OCI-LY1 (cell line): ENCODE measurements at regions not wholly inside any gene's neighbourhood (a gene's known extent, or its start where the extent isn't known, plus 50 kb on each side); places are given as distances from the start of the nearest gene placed in this dataset.

Experiments used
- H2AFZ ChIP-seq: fragments of 200-600 bp; sonication (generic), shearing (Covaris generic); 2 replicates; pipeline ENCODE4 v1.6.0; 2014; ENCODE audit warnings: antibody characterized with exemption, mild to moderate bottlenecking, low read length
- H3F3A ChIP-seq: fragments of 200-600 bp; sonication (generic), shearing (Covaris generic); 2 replicates; pipeline ENCODE4 v1.6.0; 2014; ENCODE audit warnings: mild to moderate bottlenecking, antibody characterized with exemption, low read length, moderate library complexity; ENCODE audit not compliant: insufficient read depth
- H3K27ac ChIP-seq: fragments of 200-600 bp; sonication (generic); 2 replicates; pipeline ENCODE4 v1.5.1; 2014; ENCODE audit warnings: low read length, mixed run types, mild to moderate bottlenecking, low read depth; ENCODE audit not compliant: poor library complexity, severe bottlenecking
- H3K27me3 ChIP-seq: fragments of 200-600 bp; sonication (generic); 2 replicates; pipeline ENCODE4 v1.6.0; 2014; ENCODE audit warnings: antibody characterized with exemption, mild to moderate bottlenecking, low read length, moderate library complexity; ENCODE audit not compliant: insufficient read depth
- H3K36me3 ChIP-seq: fragments of 200-600 bp; sonication (generic); 2 replicates; pipeline ENCODE4 v1.6.1; 2014; ENCODE audit warnings: mild to moderate bottlenecking, antibody characterized with exemption, low read length, moderate library complexity, mixed read lengths; ENCODE audit not compliant: insufficient read depth
- H3K4me1 ChIP-seq: fragments of 200-600 bp; sonication (generic); 2 replicates; pipeline ENCODE4 v1.5.1; 2014; ENCODE audit warnings: mild to moderate bottlenecking, low read length, moderate library complexity; ENCODE audit not compliant: insufficient read depth, severe bottlenecking
- H3K4me2 ChIP-seq: fragments of 200-600 bp; sonication (generic), shearing (Covaris generic); 2 replicates; pipeline ENCODE4 v1.6.1; 2014; ENCODE audit warnings: low read length
- H3K4me3 ChIP-seq: fragments of 200-600 bp; sonication (generic); 2 replicates; pipeline ENCODE4 v1.5.1; 2014; ENCODE audit warnings: low read length, low read depth, mild to moderate bottlenecking, mixed read lengths; ENCODE audit not compliant: poor library complexity, severe bottlenecking
- H3K79me2 ChIP-seq: fragments of 200-600 bp; shearing (Covaris generic); 2 replicates; pipeline ENCODE4 v1.6.1; 2016; ENCODE audit warnings: mixed run types, low read length, mixed read lengths; ENCODE audit not compliant: insufficient read depth
- H3K9ac ChIP-seq: fragments of 200-600 bp; sonication (generic), shearing (Covaris generic); 2 replicates; pipeline ENCODE4 v1.6.1; 2014; ENCODE audit warnings: mild to moderate bottlenecking, low read length, mixed read lengths
- H3K9me2 ChIP-seq: fragments of 200-600 bp; sonication (generic), shearing (Covaris generic); 2 replicates; pipeline ENCODE4 v1.6.1; 2014; ENCODE audit warnings: low read depth, mild to moderate bottlenecking, low read length, mixed read lengths
- H3K9me3 ChIP-seq: fragments of 200-600 bp; shearing (Covaris generic); 2 replicates; pipeline ENCODE4 v1.6.1; 2014; ENCODE audit warnings: low read length, mixed read lengths
- H4K20me1 ChIP-seq: fragments of 200-600 bp; sonication (generic), shearing (Covaris generic); 2 replicates; pipeline ENCODE4 v1.6.0; 2016; ENCODE audit warnings: mild to moderate bottlenecking, low read length; ENCODE audit not compliant: insufficient read depth
- EZH2 ChIP-seq: fragments of 200-600 bp; sonication (generic), shearing (Covaris generic); IDR thresholded peaks from 2 replicates; pipeline ENCODE4 v1.8.0; 2017; ENCODE audit warnings: borderline replicate concordance, mixed run types, mild to moderate bottlenecking, antibody characterized with exemption, low read length, moderate library complexity, mixed read lengths
- TF ChIP-seq, protein P1 (sequence below): fragments of 200-600 bp; sonication (generic), shearing (Covaris generic); IDR thresholded peaks from 2 replicates; pipeline ENCODE4 v1.5.1; 2017; ENCODE audit warnings: mild to moderate bottlenecking, antibody characterized with exemption, low read length, moderate library complexity, mixed read lengths

DNA sequence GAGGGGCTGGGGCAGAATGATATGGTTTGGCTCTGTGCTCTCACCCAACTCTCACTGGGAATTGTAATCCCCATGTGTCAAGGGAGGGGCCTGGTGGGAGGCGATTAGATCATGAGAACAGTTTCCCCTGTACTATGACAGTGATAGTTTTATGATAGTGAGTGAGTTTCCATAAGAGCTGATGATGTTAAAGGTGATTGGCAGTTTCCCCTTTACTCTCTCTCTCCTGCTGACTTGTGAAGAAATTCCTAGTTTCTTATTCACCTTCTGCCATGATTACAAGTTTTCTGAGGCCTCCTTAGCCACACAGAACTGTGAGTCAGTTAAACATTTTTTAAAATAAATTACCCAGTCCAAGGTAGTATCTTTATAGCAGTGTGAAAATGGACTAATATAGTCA is 120.4 kb upstream of the CDH9 start:
- Histone ChIP-seq H2AFZ (no peak overlapping the region), H3K4me1 (no peaks in the 10 kb centered on the region), H3K36me3 (no peaks in the 10 kb centered on the region; the same call in 1 of the 2 replicates), H3K4me3 (no peak overlapping the region), H3K27ac (no peak overlapping the region), H3K9ac (no peak overlapping the region), H3K79me2 (no peaks in the 10 kb centered on the region), H3K9me3 (no peaks in the 10 kb centered on the region), H4K20me1 (no peaks in the 10 kb centered on the region), H3K9me2 (no peaks in the 10 kb centered on the region), H3F3A (no peaks in the 10 kb centered on the region), H3K4me2 (no peak overlapping the region), H3K27me3 (no peaks in the 10 kb centered on the region)
- TF ChIP-seq, protein P1, sequence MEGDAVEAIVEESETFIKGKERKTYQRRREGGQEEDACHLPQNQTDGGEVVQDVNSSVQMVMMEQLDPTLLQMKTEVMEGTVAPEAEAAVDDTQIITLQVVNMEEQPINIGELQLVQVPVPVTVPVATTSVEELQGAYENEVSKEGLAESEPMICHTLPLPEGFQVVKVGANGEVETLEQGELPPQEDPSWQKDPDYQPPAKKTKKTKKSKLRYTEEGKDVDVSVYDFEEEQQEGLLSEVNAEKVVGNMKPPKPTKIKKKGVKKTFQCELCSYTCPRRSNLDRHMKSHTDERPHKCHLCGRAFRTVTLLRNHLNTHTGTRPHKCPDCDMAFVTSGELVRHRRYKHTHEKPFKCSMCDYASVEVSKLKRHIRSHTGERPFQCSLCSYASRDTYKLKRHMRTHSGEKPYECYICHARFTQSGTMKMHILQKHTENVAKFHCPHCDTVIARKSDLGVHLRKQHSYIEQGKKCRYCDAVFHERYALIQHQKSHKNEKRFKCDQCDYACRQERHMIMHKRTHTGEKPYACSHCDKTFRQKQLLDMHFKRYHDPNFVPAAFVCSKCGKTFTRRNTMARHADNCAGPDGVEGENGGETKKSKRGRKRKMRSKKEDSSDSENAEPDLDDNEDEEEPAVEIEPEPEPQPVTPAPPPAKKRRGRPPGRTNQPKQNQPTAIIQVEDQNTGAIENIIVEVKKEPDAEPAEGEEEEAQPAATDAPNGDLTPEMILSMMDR = no peak
- TF ChIP-seq EZH2 = no peak

DNA sequence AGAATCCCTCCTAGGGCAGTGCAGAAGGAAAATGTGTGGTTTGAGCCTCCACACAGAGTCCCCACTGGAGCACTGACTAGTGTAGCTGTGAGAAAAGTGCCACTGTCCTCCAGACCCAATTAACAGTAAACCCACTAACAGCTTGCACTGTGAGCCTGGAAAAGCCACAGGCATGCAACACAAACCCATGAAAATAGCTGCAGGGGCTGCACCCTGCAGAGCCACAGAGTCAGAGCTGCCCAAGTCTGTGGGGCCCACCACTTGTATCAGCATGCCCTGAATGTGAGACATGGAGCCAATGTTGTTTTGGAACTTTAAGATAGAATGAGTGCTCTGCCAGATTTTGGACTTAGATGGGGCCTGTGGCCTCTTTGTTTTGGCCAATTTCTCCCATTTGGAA is 119.8 kb upstream of the CDH9 start:
- Histone ChIP-seq H2AFZ (no peak overlapping the region), H3K36me3 (no peaks in the 10 kb centered on the region; the same call in 1 of the 2 replicates), H3K4me2 (no peak overlapping the region), H3K79me2 (no peaks in the 10 kb centered on the region), H3K9me2 (no peaks in the 10 kb centered on the region), H3K4me3 (no peak overlapping the region), H3F3A (no peaks in the 10 kb centered on the region), H3K27me3 (no peaks in the 10 kb centered on the region), H4K20me1 (no peaks in the 10 kb centered on the region), H3K9ac (no peak overlapping the region), H3K27ac (no peak overlapping the region), H3K9me3 (no peaks in the 10 kb centered on the region), H3K4me1 (no peaks in the 10 kb centered on the region)
- TF ChIP-seq EZH2 = no peak
- TF ChIP-seq, protein P1 = no peak

DNA sequence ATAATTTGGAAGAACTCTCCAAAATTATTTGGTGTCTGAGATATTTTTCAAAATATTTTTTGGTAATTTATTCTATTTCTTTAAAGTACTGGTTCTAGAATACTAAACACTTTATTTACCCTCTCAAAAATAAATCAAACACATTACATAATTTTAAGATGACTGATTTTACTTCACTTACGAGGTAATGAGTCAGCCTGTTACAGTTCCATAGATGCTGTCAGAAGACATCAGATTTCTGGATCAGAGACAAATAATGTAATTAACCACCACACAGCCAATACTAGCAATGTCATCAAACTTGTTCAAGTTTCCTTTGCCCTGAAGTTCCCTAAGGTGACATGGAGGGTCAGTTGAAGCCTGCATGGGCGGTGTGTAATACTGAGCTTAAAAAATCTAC is 106.1 kb upstream of the CDH9 start:
- H3K9ac ChIP-seq = no peak overlapping the region
- H3K9me3 ChIP-seq = no peaks in the 10 kb centered on the region
- no peak overlapping the region for H3K27ac ChIP-seq
- no peaks in the 10 kb centered on the region for H3F3A ChIP-seq
- no peak for TF ChIP-seq EZH2
- TF ChIP-seq, protein P1 = no peak
- no peaks in the 10 kb centered on the region for H3K79me2 ChIP-seq
- H3K9me2 ChIP-seq = no peaks in the 10 kb centered on the region
- H3K4me3 ChIP-seq = no peak overlapping the region
- H2AFZ ChIP-seq = no peak overlapping the region
- no peaks in the 10 kb centered on the region for H3K27me3 ChIP-seq
- H3K4me1 ChIP-seq = no peaks in the 10 kb centered on the region
- H4K20me1 ChIP-seq = no peaks in the 10 kb centered on the region
- H3K4me2 ChIP-seq = no peak overlapping the region
- no peaks in the 10 kb centered on the region for H3K36me3 ChIP-seq
